Endothelial cell of umbilical vein (primary cell): ENCODE measurements at regions not wholly inside any gene's neighbourhood (a gene's known extent, or its start where the extent isn't known, plus 50 kb on each side); places are given as distances from the start of the nearest gene placed in this dataset.

Experiments
- BruUV-seq: library from RNA; stranded (reverse); fragments of 400-500 nt; replicated peaks from 2 replicates; lab custom pipeline; 2021; lab: Mats Ljungman, UMichigan
- CTCF ChIA-PET: fragments of 300-600, 350-600 bp; sonication (Branson Sonifier 250); formaldehyde crosslinking; loops from one replicate; lab custom pipeline; 2021; ENCODE audit warnings: antibody characterized with exemption, inconsistent platforms; lab: Charles Lee
- POLR2A ChIA-PET: fragments of 300-600, 350-600 bp; sonication (Branson Sonifier 250); formaldehyde crosslinking; loops from one replicate; lab custom pipeline; 2021; ENCODE audit warnings: antibody characterized with exemption, inconsistent platforms; lab: Charles Lee
- DNase-seq: peaks from one replicate; pipeline ENCODE4 v3.0.0-alpha.2; 2011; ENCODE audit warnings: low read depth, low spot score
- FAIRE-seq: peaks from 2 replicates; lab custom pipeline; 2011; peaks lifted over from hg19 to GRCh38; lab: Jason Lieb, UNC
- H2AFZ ChIP-seq: 2 replicates; pipeline ENCODE4 v1.6.0; 2012; ENCODE audit warnings: low read depth, low read length, control low read depth, inconsistent platforms
- H3K27ac ChIP-seq: 2 replicates; pipeline ENCODE4 v1.5.1; 2011; ENCODE audit warnings: low read depth, mild to moderate bottlenecking, control low read depth, low read length, moderate library complexity; ENCODE audit not compliant: insufficient read depth
- H3K27me3 ChIP-seq, 2 experiments: 2 replicates each; pipeline versions ENCODE4 v1.6.0 to v1.6.1; 2011; ENCODE audit warnings: low read length in 2 of 2, mixed read lengths in 1 of 2; ENCODE audit not compliant: control insufficient read depth in 2 of 2, insufficient read depth in 2 of 2
- H3K36me3 ChIP-seq, 2 experiments: 2 replicates in 1 of 2; 3 replicates in 1 of 2; pipeline ENCODE4 v1.5.1; 2011; ENCODE audit warnings: low read length in 2 of 2, mild to moderate bottlenecking in 1 of 2, moderate library complexity in 1 of 2; ENCODE audit not compliant: control insufficient read depth in 2 of 2, insufficient read depth in 2 of 2; ENCODE audit errors: extremely low read depth in 1 of 2
- H3K4me1 ChIP-seq: 3 replicates; pipeline ENCODE4 v1.5.1; 2011; ENCODE audit warnings: mild to moderate bottlenecking, low read length; ENCODE audit not compliant: control insufficient read depth, insufficient read depth; ENCODE audit errors: extremely low read depth
- H3K4me2 ChIP-seq: 2 replicates; pipeline ENCODE4 v1.6.1; 2011; ENCODE audit warnings: low read length, control low read depth, mixed read lengths; ENCODE audit not compliant: insufficient read depth
- H3K4me3 ChIP-seq, 3 experiments: fragments of 200-600 bp in 1 of 3; sonication (generic), shearing (Covaris generic) in 1 of 3; replicated peaks in 1 of 3; 2 replicates each; pipeline ENCODE4 v1.5.1; 2011 to 2016; ENCODE audit warnings: control low read depth in 3 of 3, low read length in 3 of 3, mild to moderate bottlenecking in 2 of 3, inconsistent platforms in 1 of 3, low read depth in 1 of 3, moderate library complexity in 1 of 3; ENCODE audit not compliant: insufficient read depth in 1 of 3
- H3K79me2 ChIP-seq: 2 replicates; pipeline ENCODE4 v1.6.0; 2012; ENCODE audit warnings: low read length, inconsistent platforms; ENCODE audit not compliant: control insufficient read depth, insufficient read depth
- H3K9ac ChIP-seq: replicated peaks from 2 replicates; pipeline ENCODE3; 2011; ENCODE audit warnings: low read length, control low read depth; ENCODE audit not compliant: insufficient read depth; ENCODE audit errors: extremely low read depth
- H3K9me1 ChIP-seq: replicated peaks from 3 replicates; pipeline ENCODE4 v1.6.0; 2011; ENCODE audit warnings: mild to moderate bottlenecking, low read length; ENCODE audit not compliant: control insufficient read depth, insufficient read depth; ENCODE audit errors: extremely low read depth
- H3K9me3 ChIP-seq: replicated peaks from 2 replicates; pipeline ENCODE4 v1.5.1; 2012; ENCODE audit warnings: low read length, inconsistent platforms; ENCODE audit not compliant: control insufficient read depth, insufficient read depth
- H4K20me1 ChIP-seq: replicated peaks from 2 replicates; pipeline ENCODE3; 2011; ENCODE audit warnings: mild to moderate bottlenecking, low read length; ENCODE audit not compliant: control insufficient read depth, insufficient read depth; ENCODE audit errors: extremely low read depth
- CTCF ChIP-seq, 2 donors: IDR thresholded peaks; 1 replicate in 1 of 2; 2 replicates in 1 of 2; pipeline ENCODE4 v1.5.1; 2011; ENCODE audit warnings: low read length in 2 of 2, mild to moderate bottlenecking in 2 of 2, moderate library complexity in 2 of 2, control low read depth in 1 of 2, inconsistent platforms in 1 of 2, low read depth in 1 of 2; ENCODE audit not compliant: insufficient read depth in 1 of 2; ENCODE audit errors: extremely low read depth in 1 of 2
- EZH2 ChIP-seq: IDR thresholded peaks from 2 replicates; pipeline ENCODE4 v1.6.1; 2012; ENCODE audit warnings: borderline replicate concordance, low read depth, mild to moderate bottlenecking, moderate library complexity, low read length, inconsistent platforms; ENCODE audit not compliant: severe bottlenecking
- FOS ChIP-seq: IDR thresholded peaks from 2 replicates; pipeline ENCODE4 v1.6.1; 2011; ENCODE audit warnings: mild to moderate bottlenecking, low read length, moderate library complexity, borderline replicate concordance; ENCODE audit not compliant: insufficient read depth
- JUN ChIP-seq: IDR thresholded peaks from 2 replicates; pipeline ENCODE4 v1.6.1; 2011; ENCODE audit warnings: borderline replicate concordance, low read depth; ENCODE audit not compliant: insufficient read length, insufficient read depth
- MAX ChIP-seq: IDR thresholded peaks from 2 replicates; pipeline ENCODE4 v1.6.1; 2011; ENCODE audit not compliant: insufficient read depth, insufficient read length
- MYC ChIP-seq: IDR thresholded peaks from one replicate; pipeline ENCODE4 v1.6.1; 2011; ENCODE audit warnings: mild to moderate bottlenecking, low read depth, low read length
- POLR2AphosphoS5 ChIP-seq: IDR thresholded peaks from 2 replicates; pipeline ENCODE4 v1.6.1; 2012; ENCODE audit warnings: low read depth, mild to moderate bottlenecking, control low read depth, low read length, moderate library complexity; ENCODE audit not compliant: insufficient read depth
- dilution Hi-C: fragments of 300-500 bp; cut with MboI; formaldehyde crosslinking; loops from one replicate; pipeline ENCODE4 v1.15.0; 2019; ENCODE audit warnings: low sequenced_read_pairs; ENCODE audit not compliant: extremely low pct_ligation_motif_present
- intact Hi-C: fragments of 100-400 bp; cut with micrococcal nuclease; formaldehyde crosslinking; loops from one replicate; pipeline ENCODE4 v1.10.0; 2022

DNA sequence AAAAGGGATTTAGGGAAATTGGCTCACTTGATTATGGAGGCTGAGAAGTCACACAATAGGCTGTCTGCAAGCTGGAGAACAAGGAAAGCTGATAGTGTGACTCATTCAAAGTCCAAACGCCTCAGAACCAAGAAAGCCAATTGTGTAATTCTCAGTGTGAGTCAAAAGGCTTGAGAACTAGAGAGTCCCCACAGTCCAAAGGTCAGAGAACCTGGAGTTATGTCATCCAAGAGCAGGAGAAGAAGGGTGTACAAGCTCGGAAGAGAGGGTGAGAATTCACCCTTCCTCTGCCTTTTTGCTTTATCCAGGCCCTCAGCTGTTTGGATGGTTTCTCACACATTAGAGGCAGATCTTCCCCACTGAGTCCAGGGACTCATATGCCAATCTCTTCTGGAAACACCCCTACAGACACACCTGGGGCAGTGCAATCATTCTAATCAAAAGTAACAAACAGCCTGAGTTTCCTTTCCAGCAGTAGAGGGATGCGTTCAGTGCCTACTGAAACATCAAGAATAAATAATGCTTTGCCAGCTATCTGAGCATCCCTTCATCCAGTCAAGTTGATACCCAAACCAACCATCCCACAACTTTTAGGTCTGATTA lies 271.5 kb downstream of the SATB1 start:
- Histone ChIP-seq H3K4me2 (no peak overlapping the region), H3K9me3 (peaks cover 3% of the 10 kb centered on the region), H3K79me2 (no peaks in the 10 kb centered on the region), H3K9me1 (no peaks in the 10 kb centered on the region), H3K9ac (no peak overlapping the region), H3K27me3 (no peaks in the 10 kb centered on the region), H3K27ac (no peak overlapping the region), H3K4me1 (no peaks in the 10 kb centered on the region), H2AFZ (no peak overlapping the region), H4K20me1 (no peaks in the 10 kb centered on the region), H3K4me3 (no peak overlapping the region), H3K36me3 (no peaks in the 10 kb centered on the region)
- CTCF ChIA-PET: no interaction called here
- DNase-seq (no peak), FAIRE-seq (no peak)
- no TSS peak for BruUV-seq
- POLR2A ChIA-PET: no interaction called here
- intact Hi-C loops: no loop called here
- dilution Hi-C loops: no loop called here
- TF ChIP-seq MYC: no peak
- no peak for TF ChIP-seq EZH2
- no peak for TF ChIP-seq JUN
- TF ChIP-seq FOS: no peak
- no peak for TF ChIP-seq CTCF (IDR thresholded peaks at IDR 0.05; ENCODE audit: extremely low read depth in 1 of 2, insufficient read depth in 1 of 2, low read depth in 1 of 2, low read length in 2 of 2)

GRCh38 chr3:18151199-18151598 lies 273.9 kb downstream of the SATB1 start:
- CTCF ChIA-PET: no interaction called here
- dilution Hi-C loops: no loop called here

More at GRCh38 chr3:18151199-18151598, 273.9 kb downstream of the SATB1 start:
- Histone ChIP-seq H3K9me3 (peaks cover 3% of the 10 kb centered on the region), H3K79me2 (no peaks in the 10 kb centered on the region), H3K4me3 (no peak overlapping the region), H2AFZ (no peak overlapping the region), H3K9me1 (no peaks in the 10 kb centered on the region), H4K20me1 (no peaks in the 10 kb centered on the region), H3K9ac (no peak overlapping the region), H3K27ac (no peak overlapping the region), H3K4me2 (no peak overlapping the region), H3K4me1 (no peaks in the 10 kb centered on the region), H3K36me3 (no peaks in the 10 kb centered on the region), H3K27me3 (no peaks in the 10 kb centered on the region)
- intact Hi-C loops: no loop called here
- FAIRE-seq: no peak
- no peak for DNase-seq
- BruUV-seq: no TSS peak
- POLR2A ChIA-PET: no interaction called here
- TF ChIP-seq CTCF (IDR thresholded peaks at IDR 0.05; ENCODE audit: extremely low read depth in 1 of 2, insufficient read depth in 1 of 2, low read depth in 1 of 2, low read length in 2 of 2) (no peak), EZH2 (no peak), MAX (no peak), POLR2AphosphoS5 (no peak)
